Glutamatergic neuron (in vitro differentiated cells): ENCODE measurements at regions not wholly inside any gene's neighbourhood (a gene's known extent, or its start where the extent isn't known, plus 50 kb on each side); places are given as distances from the start of the nearest gene placed in this dataset.

ENCODE experiments used
- DNase-seq: peaks from one replicate; pipeline ENCODE4 v3.0.0; 2022
- H3K27ac Mint-ChIP-seq: one replicate; pipeline ENCODE4 v1.8.0; 2020; ENCODE audit warnings: mild to moderate bottlenecking, mixed read lengths, inconsistent platforms; ENCODE audit not compliant: unreplicated experiment
- H3K27me3 Mint-ChIP-seq: one replicate; pipeline ENCODE4 v1.8.0; 2020; ENCODE audit warnings: mild to moderate bottlenecking, moderate library complexity, mixed read lengths, inconsistent platforms; ENCODE audit not compliant: unreplicated experiment
- H3K36me3 Mint-ChIP-seq: one replicate; pipeline ENCODE4 v1.8.0; 2020; ENCODE audit warnings: mild to moderate bottlenecking, mixed read lengths, inconsistent platforms; ENCODE audit not compliant: unreplicated experiment
- H3K4me1 Mint-ChIP-seq: one replicate; pipeline ENCODE4 v1.8.0; 2020; ENCODE audit warnings: mild to moderate bottlenecking, low read depth, mixed read lengths, inconsistent platforms; ENCODE audit not compliant: unreplicated experiment
- H3K4me3 Mint-ChIP-seq: one replicate; pipeline ENCODE4 v1.8.0; 2020; ENCODE audit warnings: mild to moderate bottlenecking, mixed read lengths, inconsistent platforms; ENCODE audit not compliant: unreplicated experiment
- H3K9me3 Mint-ChIP-seq: one replicate; pipeline ENCODE4 v1.8.0; 2020; ENCODE audit warnings: mild to moderate bottlenecking, moderate library complexity, mixed read lengths, inconsistent platforms; ENCODE audit not compliant: unreplicated experiment
- CTCF ChIP-seq: fragments of 200-600 bp; sonication (generic); IDR thresholded peaks from one replicate; pipeline ENCODE4 v1.5.0; 2021; ENCODE audit not compliant: partially characterized antibody, unreplicated experiment

GRCh38 chr2:19209575-19210341 is 148.7 kb downstream of the OSR1 start:
- no peaks in the 10 kb centered on the region for H3K36me3 Mint-ChIP-seq
- peaks cover 3% of the 10 kb centered on the region for H3K27me3 Mint-ChIP-seq
- no peak overlapping the region for H3K27ac Mint-ChIP-seq
- no peak overlapping the region for H3K4me3 Mint-ChIP-seq
- no peaks in the 10 kb centered on the region for H3K4me1 Mint-ChIP-seq
- no peak for DNase-seq
- TF ChIP-seq CTCF = no peak
- no peaks in the 10 kb centered on the region for H3K9me3 Mint-ChIP-seq

- no peaks in the 10 kb centered on the region for H3K4me1 Mint-ChIP-seq
- no peak for DNase-seq
- no peak for TF ChIP-seq CTCF
- no peak overlapping the region for H3K27ac Mint-ChIP-seq
- H3K36me3 Mint-ChIP-seq = no peaks in the 10 kb centered on the region
- no peaks in the 10 kb centered on the region for H3K27me3 Mint-ChIP-seq
- H3K9me3 Mint-ChIP-seq = no peaks in the 10 kb centered on the region
- H3K4me3 Mint-ChIP-seq = no peak overlapping the region
These were observed 149.8 kb downstream of the OSR1 start for GRCh38 chr2:19208479-19209199.

- H3K4me3 Mint-ChIP-seq = no peak overlapping the region
- no peaks in the 10 kb centered on the region for H3K4me1 Mint-ChIP-seq
- no peak overlapping the region for H3K27ac Mint-ChIP-seq
- no peak for TF ChIP-seq CTCF
- H3K27me3 Mint-ChIP-seq = no peaks in the 10 kb centered on the region
- no peaks in the 10 kb centered on the region for H3K9me3 Mint-ChIP-seq
- H3K36me3 Mint-ChIP-seq = no peaks in the 10 kb centered on the region
- DNase-seq = no peak
These were observed 151.0 kb downstream of the OSR1 start for GRCh38 chr2:19207452-19207851.

GRCh38 chr2:19205983-19206533 is 152.4 kb downstream of the OSR1 start:
- H3K27me3 Mint-ChIP-seq = no peaks in the 10 kb centered on the region
- no peaks in the 10 kb centered on the region for H3K4me1 Mint-ChIP-seq
- H3K9me3 Mint-ChIP-seq = no peaks in the 10 kb centered on the region
- TF ChIP-seq CTCF = no peak
- DNase-seq = no peak
- H3K4me3 Mint-ChIP-seq = no peak overlapping the region
- no peaks in the 10 kb centered on the region for H3K36me3 Mint-ChIP-seq
- H3K27ac Mint-ChIP-seq = no peak overlapping the region

GRCh38 chr2:19203866-19204265 is 154.6 kb downstream of the OSR1 start:
- Mint-ChIP-seq H3K27me3 (no peaks in the 10 kb centered on the region), H3K4me1 (no peaks in the 10 kb centered on the region), H3K4me3 (no peak overlapping the region)

More at GRCh38 chr2:19203866-19204265, 154.6 kb downstream of the OSR1 start:
- no peaks in the 10 kb centered on the region for H3K36me3 Mint-ChIP-seq
- no peak overlapping the region for H3K27ac Mint-ChIP-seq
- TF ChIP-seq CTCF = no peak
- H3K9me3 Mint-ChIP-seq = no peaks in the 10 kb centered on the region
- DNase-seq = no peak
